Activated naive CD4-positive, alpha-beta T cell treated with anti-CD3 and anti-CD28 coated beads for 36 hours (primary cell): ENCODE measurements at regions not wholly inside any gene's neighbourhood (a gene's known extent, or its start where the extent isn't known, plus 50 kb on each side); places are given as distances from the start of the nearest gene placed in this dataset.
"Not testable (repeated sequence)": the region's sequence is repeated elsewhere in the genome, so short reads cannot be mapped to it uniquely, and the experiment has no call there.

Experiments used
- CTCF ChIA-PET: fragments of 350-600 bp; sonication (Branson Sonifier 250); formaldehyde crosslinking; loops from one replicate; lab custom pipeline; 2021; ENCODE audit warnings: antibody characterized with exemption; lab: Charles Lee
- DNase-seq: peaks from one replicate; pipeline ENCODE4 v3.0.0-alpha.2; 2020
- H3K27ac Mint-ChIP-seq: one replicate; pipeline ENCODE4 v1.8.0; 2021; ENCODE audit warnings: mild to moderate bottlenecking, mixed read lengths
- H3K27me3 Mint-ChIP-seq: one replicate; pipeline ENCODE4 v1.8.0; 2021; ENCODE audit warnings: low read depth, mixed read lengths
- H3K36me3 Mint-ChIP-seq: one replicate; pipeline ENCODE4 v1.8.0; 2021; ENCODE audit warnings: low read depth, mixed read lengths
- H3K4me1 Mint-ChIP-seq: one replicate; pipeline ENCODE4 v1.8.0; 2021; ENCODE audit warnings: low read depth, mixed read lengths
- H3K4me3 Mint-ChIP-seq: one replicate; pipeline ENCODE4 v1.8.0; 2021; ENCODE audit warnings: mild to moderate bottlenecking, moderate library complexity, mixed read lengths
- H3K9me3 Mint-ChIP-seq: one replicate; pipeline ENCODE4 v1.8.0; 2021; ENCODE audit warnings: mixed read lengths
- intact Hi-C: fragments of 100-400 bp; cut with micrococcal nuclease; formaldehyde crosslinking; loops from one replicate; pipeline ENCODE4 v1.15.1; 2023

GRCh38 chr7:9603291-9603690 lies 1169.9 kb downstream of the NXPH1 start:
- CTCF ChIA-PET, result no interaction called here
- H3K9me3 Mint-ChIP-seq, result peaks cover 6% of the 10 kb centered on the region
- H3K4me1 Mint-ChIP-seq, result no peaks in the 10 kb centered on the region
- no peak for DNase-seq
- no peak overlapping the region for H3K4me3 Mint-ChIP-seq
- H3K36me3 Mint-ChIP-seq, result no peaks in the 10 kb centered on the region
- H3K27ac Mint-ChIP-seq, result no peak overlapping the region
- intact Hi-C loops, result no loop called here
- H3K27me3 Mint-ChIP-seq, result no peaks in the 10 kb centered on the region

- CTCF ChIA-PET, result no interaction called here
- Mint-ChIP-seq H3K27ac (no peak overlapping the region), H3K36me3 (no peaks in the 10 kb centered on the region), H3K9me3 (peaks cover 6% of the 10 kb centered on the region), H3K27me3 (no peaks in the 10 kb centered on the region), H3K4me3 (no peak overlapping the region), H3K4me1 (no peaks in the 10 kb centered on the region)
- intact Hi-C loops, result no loop called here
- DNase-seq, result no peak
Observed at GRCh38 chr7:9608560-9608959, 1175.2 kb downstream of the NXPH1 start.

GRCh38 chr7:9620899-9621298 lies 1187.5 kb downstream of the NXPH1 start:
- CTCF ChIA-PET, H3K4me3 Mint-ChIP-seq, DNase-seq, H3K27ac Mint-ChIP-seq, intact Hi-C loops, H3K4me1 Mint-ChIP-seq, H3K27me3 Mint-ChIP-seq, H3K36me3 Mint-ChIP-seq, H3K9me3 Mint-ChIP-seq: not testable (repeated sequence)

GRCh38 chr7:9621306-9621902 lies 1188.0 kb downstream of the NXPH1 start:
- H3K27ac Mint-ChIP-seq, H3K36me3 Mint-ChIP-seq, H3K4me1 Mint-ChIP-seq, intact Hi-C loops, CTCF ChIA-PET, H3K4me3 Mint-ChIP-seq, DNase-seq, H3K27me3 Mint-ChIP-seq: not testable (repeated sequence)
- H3K9me3 Mint-ChIP-seq, result peaks cover 11% of the 10 kb centered on the region

GRCh38 chr7:9621927-9622326 lies 1188.5 kb downstream of the NXPH1 start:
- no peaks in the 10 kb centered on the region for H3K36me3 Mint-ChIP-seq
- H3K4me1 Mint-ChIP-seq, result no peaks in the 10 kb centered on the region
- CTCF ChIA-PET, result no interaction called here
- H3K9me3 Mint-ChIP-seq, result peaks cover 10% of the 10 kb centered on the region
- no peak overlapping the region for H3K4me3 Mint-ChIP-seq
- no peaks in the 10 kb centered on the region for H3K27me3 Mint-ChIP-seq
- H3K27ac Mint-ChIP-seq, result no peak overlapping the region
- no peak for DNase-seq
- intact Hi-C loops, result no loop called here

- Mint-ChIP-seq H3K27me3 (no peaks in the 10 kb centered on the region), H3K4me1 (no peaks in the 10 kb centered on the region), H3K4me3 (no peak overlapping the region), H3K36me3 (no peaks in the 10 kb centered on the region), H3K9me3 (peaks cover 5% of the 10 kb centered on the region), H3K27ac (no peak overlapping the region)
- intact Hi-C loops, result no loop called here
- no peak for DNase-seq
- CTCF ChIA-PET, result no interaction called here
Observed at GRCh38 chr7:9625953-9626352, 1192.5 kb downstream of the NXPH1 start.

GRCh38 chr7:9645756-9646155 lies 1212.3 kb downstream of the NXPH1 start:
- no peak for DNase-seq
- no peaks in the 10 kb centered on the region for H3K36me3 Mint-ChIP-seq
- H3K4me1 Mint-ChIP-seq, result no peaks in the 10 kb centered on the region
- CTCF ChIA-PET, result no interaction called here
- no peaks in the 10 kb centered on the region for H3K27me3 Mint-ChIP-seq
- intact Hi-C loops, result no loop called here
- H3K27ac Mint-ChIP-seq, result no peak overlapping the region
- H3K4me3 Mint-ChIP-seq, result no peak overlapping the region
- no peaks in the 10 kb centered on the region for H3K9me3 Mint-ChIP-seq

- H3K4me1 Mint-ChIP-seq, result no peaks in the 10 kb centered on the region
- peaks cover 17% of the 10 kb centered on the region for H3K9me3 Mint-ChIP-seq
- H3K36me3 Mint-ChIP-seq, result no peaks in the 10 kb centered on the region
- intact Hi-C loops, result no loop called here
- CTCF ChIA-PET, result no interaction called here
- H3K27ac Mint-ChIP-seq, result no peak overlapping the region
- H3K4me3 Mint-ChIP-seq, result no peak overlapping the region
- DNase-seq, result no peak
- no peaks in the 10 kb centered on the region for H3K27me3 Mint-ChIP-seq
Observed at GRCh38 chr7:9657257-9657656, 1223.8 kb downstream of the NXPH1 start.

GRCh38 chr7:9671979-9672917 lies 1238.8 kb downstream of the NXPH1 start:
- no peak for DNase-seq
- H3K27ac Mint-ChIP-seq, result no peak overlapping the region
- no peaks in the 10 kb centered on the region for H3K27me3 Mint-ChIP-seq
- H3K36me3 Mint-ChIP-seq, result no peaks in the 10 kb centered on the region
- intact Hi-C loops, result no loop called here
- H3K4me1 Mint-ChIP-seq, result no peaks in the 10 kb centered on the region
- CTCF ChIA-PET, result no interaction called here
- H3K4me3 Mint-ChIP-seq, result no peak overlapping the region
- peaks cover 3% of the 10 kb centered on the region for H3K9me3 Mint-ChIP-seq

- Mint-ChIP-seq H3K36me3 (no peaks in the 10 kb centered on the region), H3K27me3 (no peaks in the 10 kb centered on the region)
- CTCF ChIA-PET, result no interaction called here
Observed at GRCh38 chr7:9680713-9681112, 1247.3 kb downstream of the NXPH1 start.

GRCh38 chr7:9681284-9681683 lies 1247.9 kb downstream of the NXPH1 start:
- Mint-ChIP-seq H3K9me3 (peaks cover 10% of the 10 kb centered on the region), H3K27ac (no peak overlapping the region), H3K36me3 (no peaks in the 10 kb centered on the region), H3K27me3 (no peaks in the 10 kb centered on the region), H3K4me3 (no peak overlapping the region), H3K4me1 (no peaks in the 10 kb centered on the region)
- CTCF ChIA-PET, result no interaction called here
- DNase-seq, result no peak
- intact Hi-C loops, result no loop called here

More at GRCh38 chr7:9680713-9681112, 1247.3 kb downstream of the NXPH1 start:
- no peaks in the 10 kb centered on the region for H3K4me1 Mint-ChIP-seq
- H3K4me3 Mint-ChIP-seq, result no peak overlapping the region
- peaks cover 10% of the 10 kb centered on the region for H3K9me3 Mint-ChIP-seq
- intact Hi-C loops, result no loop called here
- no peak overlapping the region for H3K27ac Mint-ChIP-seq
- DNase-seq, result no peak

GRCh38 chr7:9691286-9691685 lies 1257.9 kb downstream of the NXPH1 start:
- Mint-ChIP-seq H3K27ac (no peak overlapping the region), H3K4me1 (no peaks in the 10 kb centered on the region), H3K27me3 (no peaks in the 10 kb centered on the region), H3K36me3 (no peaks in the 10 kb centered on the region), H3K4me3 (no peak overlapping the region), H3K9me3 (peaks cover 13% of the 10 kb centered on the region)
- intact Hi-C loops, result no loop called here
- CTCF ChIA-PET, result no interaction called here
- no peak for DNase-seq

GRCh38 chr7:9698375-9698774 lies 1265.0 kb downstream of the NXPH1 start:
- no peak for DNase-seq
- no peaks in the 10 kb centered on the region for H3K36me3 Mint-ChIP-seq
- H3K4me1 Mint-ChIP-seq, result no peaks in the 10 kb centered on the region
- intact Hi-C loops, result no loop called here
- H3K4me3 Mint-ChIP-seq, result no peak overlapping the region
- H3K27ac Mint-ChIP-seq, result no peak overlapping the region
- no peaks in the 10 kb centered on the region for H3K9me3 Mint-ChIP-seq
- CTCF ChIA-PET, result no interaction called here
- H3K27me3 Mint-ChIP-seq, result no peaks in the 10 kb centered on the region
